GM10266 (cell line): ENCODE measurements at regions not wholly inside any gene's neighbourhood (a gene's known extent, or its start where the extent isn't known, plus 50 kb on each side); places are given as distances from the start of the nearest gene placed in this dataset.

Experiments used
- DNase-seq: peaks from one replicate; pipeline ENCODE4 v3.0.0; 2012; ENCODE audit errors: extremely low spot score
- CTCF ChIP-seq: IDR thresholded peaks from 2 replicates; pipeline ENCODE4 v1.5.1; 2012; ENCODE audit warnings: mild to moderate bottlenecking, low read depth; ENCODE audit not compliant: control insufficient read depth, insufficient read depth; ENCODE audit errors: missing control alignments

DNA sequence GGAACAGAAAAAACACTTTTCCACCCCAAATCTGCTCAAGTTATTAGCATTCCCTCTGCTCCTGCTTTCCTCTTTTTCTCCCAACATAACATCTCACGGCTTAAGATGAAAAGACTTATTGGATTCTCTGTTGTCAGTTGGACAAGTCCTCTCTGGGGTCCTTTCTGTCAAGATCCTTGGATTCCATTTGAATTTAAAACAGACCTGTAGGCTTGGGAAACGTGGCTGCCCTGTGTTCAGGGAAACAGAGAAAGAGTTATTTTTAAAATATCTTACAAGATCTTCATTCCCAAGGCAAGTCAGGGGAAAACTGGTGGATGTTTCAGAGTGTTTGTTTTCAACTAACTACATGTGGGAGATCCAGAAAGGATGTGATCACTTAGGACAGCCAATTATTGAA is 322.9 kb downstream of the SAMD5 start:
- TF ChIP-seq CTCF: no peak
- no peak for DNase-seq

GRCh38 chr6:147833607-147834006 is 325.1 kb downstream of the SAMD5 start:
- no peak for DNase-seq

GRCh38 chr6:147834084-147834776 is 325.7 kb downstream of the SAMD5 start:
- no peak for TF ChIP-seq CTCF

More at GRCh38 chr6:147833607-147834006, 325.1 kb downstream of the SAMD5 start:
- TF ChIP-seq CTCF: no peak

DNA sequence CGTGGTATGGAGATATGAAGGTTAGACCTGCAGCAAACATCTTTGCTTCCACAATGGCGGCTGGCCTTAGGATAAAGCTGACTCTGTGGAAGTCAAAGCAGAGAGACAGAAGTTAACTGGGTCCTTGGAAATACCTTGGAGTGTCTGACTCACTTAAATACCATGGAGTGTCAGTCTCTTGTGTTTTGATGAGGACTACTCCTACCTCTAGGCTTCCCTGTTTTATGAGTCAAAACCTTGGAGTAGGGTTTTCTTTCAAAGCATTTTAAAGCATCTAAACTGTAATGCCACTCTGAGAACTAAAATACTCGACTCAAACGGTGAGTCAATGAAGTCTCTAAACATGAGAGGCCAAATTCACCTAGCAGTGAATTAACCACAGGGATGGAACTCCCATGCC is 329.1 kb downstream of the SAMD5 start:
- TF ChIP-seq CTCF: no peak
- DNase-seq: no peak

More at GRCh38 chr6:147834084-147834776, 325.7 kb downstream of the SAMD5 start:
- DNase-seq: no peak

GRCh38 chr6:147839708-147840610 is 331.5 kb downstream of the SAMD5 start:
- DNase-seq: no peak
- TF ChIP-seq CTCF: no peak

- DNase-seq: no peak
These were observed 333.2 kb downstream of the SAMD5 start for GRCh38 chr6:147841547-147842148.

More at GRCh38 chr6:147841547-147842148, 333.2 kb downstream of the SAMD5 start:
- no peak for TF ChIP-seq CTCF
